ENCODE measurements at regions not wholly inside any gene's neighbourhood (a gene's known extent, or its start where the extent isn't known, plus 50 kb on each side); places are given as distances from the start of the nearest gene placed in this dataset.

DNA sequence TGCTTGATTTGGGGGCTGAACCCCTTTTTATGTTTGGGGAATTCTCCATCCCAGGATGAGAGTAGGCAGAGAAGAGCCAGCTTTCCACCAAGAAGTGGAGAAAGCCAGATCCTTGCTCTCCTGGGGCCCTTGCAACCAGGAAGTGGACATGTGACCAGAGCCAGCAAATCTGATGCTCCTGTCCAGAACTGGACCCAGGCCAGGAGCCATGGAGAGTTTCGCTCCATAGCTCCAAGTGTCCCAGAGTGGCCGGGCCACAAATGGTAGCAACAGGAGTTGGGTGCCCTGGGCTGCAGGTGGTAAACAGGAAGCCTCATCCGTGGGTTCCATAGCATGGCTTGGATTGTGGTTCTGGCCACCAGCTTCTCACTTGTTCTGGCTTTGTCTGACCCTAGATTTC, 93.9 kb upstream of the CD82 start:
- Histone ChIP-seq H3K4me2 (ENCODE audit: low read length) (no peak overlapping the region), H3K79me2 (ENCODE audit: insufficient read depth, low read length) (no peaks in the 10 kb centered on the region), H3K36me3 (ENCODE audit: control insufficient read depth in 1 of 2, insufficient read depth in 2 of 2, low read length in 2 of 2) (no peaks in the 10 kb centered on the region), H3K9ac (ENCODE audit: low read length) (no peak overlapping the region), H2AFZ (ENCODE audit: low read depth, low read length, poor library complexity, severe bottlenecking) (no peak overlapping the region), H3K4me1 (ENCODE audit: control insufficient read depth in 1 of 2, insufficient read depth in 2 of 2, low read length in 2 of 2) (no peaks in the 10 kb centered on the region), H3K27me3 (ENCODE audit: insufficient read depth, low read length) (peaks cover 11% of the 10 kb centered on the region; the same call in 1 of the 2 replicates), H3K27ac (ENCODE audit: low read depth, low read length) (no peak overlapping the region), H3K9me2 (ENCODE audit: insufficient read depth) (no peaks in the 10 kb centered on the region), H3K9me3 (ENCODE audit: control insufficient read depth in 1 of 2, insufficient read depth in 1 of 2, low read depth in 1 of 2, low read length in 2 of 2) (no peaks in the 10 kb centered on the region), H3K4me3 (replicated peaks in 1 of 2; ENCODE audit: low read depth in 1 of 2, low read length in 2 of 2) (no peak overlapping the region), H4K20me1 (ENCODE audit: insufficient read depth) (no peaks in the 10 kb centered on the region)
- POLR2A ChIA-PET: no interaction called here
- CTCF ChIA-PET: no interaction called here
- intact Hi-C loops (cut with micrococcal nuclease): no loop called here
- RAD21 ChIA-PET (ENCODE audit: low non-redundant PET in 1 of 2, low total read pairs in 2 of 2, uncharacterized antibody in 2 of 2, unreplicated experiment in 2 of 2): no interaction called here
- DNase-seq (ENCODE audit: low read depth, low spot score) (no peak), ATAC-seq (no peak)
- no TSS peak for BruUV-seq (replicated peaks)
- TF ChIP-seq CEBPB (IDR thresholded peaks at IDR 0.05; ENCODE audit: low read depth): no peak
- no peak for TF ChIP-seq SIN3A (IDR thresholded peaks at IDR 0.05; ENCODE audit: low read depth)
- no peak for TF ChIP-seq MAX (IDR thresholded peaks at IDR 0.05)
- no peak for TF ChIP-seq TCF7L2 (IDR thresholded peaks at IDR 0.05; ENCODE audit: borderline replicate concordance, extremely low read depth, insufficient read depth, insufficient read length)
- no peak for TF ChIP-seq EZH2phosphoT487 (IDR thresholded peaks at IDR 0.05; ENCODE audit: borderline replicate concordance)
- no peak for TF ChIP-seq CBX3 (IDR thresholded peaks at IDR 0.05; ENCODE audit: low read depth)
- TF ChIP-seq RAD21 (IDR thresholded peaks at IDR 0.05; ENCODE audit: low read depth): no peak
- no peak for TF ChIP-seq SRF (IDR thresholded peaks at IDR 0.05; ENCODE audit: low read depth)
- TF ChIP-seq SP1 (IDR thresholded peaks at IDR 0.05; ENCODE audit: low read depth): no peak
- no peak for TF ChIP-seq POLR2A (IDR thresholded peaks at IDR 0.05; ENCODE audit: borderline replicate concordance, extremely low read depth, insufficient read depth, insufficient read length)
- no peak for TF ChIP-seq YY1 (IDR thresholded peaks at IDR 0.05; ENCODE audit: extremely low read depth, insufficient replicate concordance, low read depth, low read length)
- TF ChIP-seq, protein P1, sequence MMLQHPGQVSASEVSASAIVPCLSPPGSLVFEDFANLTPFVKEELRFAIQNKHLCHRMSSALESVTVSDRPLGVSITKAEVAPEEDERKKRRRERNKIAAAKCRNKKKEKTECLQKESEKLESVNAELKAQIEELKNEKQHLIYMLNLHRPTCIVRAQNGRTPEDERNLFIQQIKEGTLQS (IDR thresholded peaks at IDR 0.05): no peak
- TF ChIP-seq JUND (IDR thresholded peaks at IDR 0.05): no peak
- no peak for TF ChIP-seq POLR2AphosphoS5 (IDR thresholded peaks at IDR 0.05; ENCODE audit: low read depth, low read length)
- TF ChIP-seq, protein P2, sequence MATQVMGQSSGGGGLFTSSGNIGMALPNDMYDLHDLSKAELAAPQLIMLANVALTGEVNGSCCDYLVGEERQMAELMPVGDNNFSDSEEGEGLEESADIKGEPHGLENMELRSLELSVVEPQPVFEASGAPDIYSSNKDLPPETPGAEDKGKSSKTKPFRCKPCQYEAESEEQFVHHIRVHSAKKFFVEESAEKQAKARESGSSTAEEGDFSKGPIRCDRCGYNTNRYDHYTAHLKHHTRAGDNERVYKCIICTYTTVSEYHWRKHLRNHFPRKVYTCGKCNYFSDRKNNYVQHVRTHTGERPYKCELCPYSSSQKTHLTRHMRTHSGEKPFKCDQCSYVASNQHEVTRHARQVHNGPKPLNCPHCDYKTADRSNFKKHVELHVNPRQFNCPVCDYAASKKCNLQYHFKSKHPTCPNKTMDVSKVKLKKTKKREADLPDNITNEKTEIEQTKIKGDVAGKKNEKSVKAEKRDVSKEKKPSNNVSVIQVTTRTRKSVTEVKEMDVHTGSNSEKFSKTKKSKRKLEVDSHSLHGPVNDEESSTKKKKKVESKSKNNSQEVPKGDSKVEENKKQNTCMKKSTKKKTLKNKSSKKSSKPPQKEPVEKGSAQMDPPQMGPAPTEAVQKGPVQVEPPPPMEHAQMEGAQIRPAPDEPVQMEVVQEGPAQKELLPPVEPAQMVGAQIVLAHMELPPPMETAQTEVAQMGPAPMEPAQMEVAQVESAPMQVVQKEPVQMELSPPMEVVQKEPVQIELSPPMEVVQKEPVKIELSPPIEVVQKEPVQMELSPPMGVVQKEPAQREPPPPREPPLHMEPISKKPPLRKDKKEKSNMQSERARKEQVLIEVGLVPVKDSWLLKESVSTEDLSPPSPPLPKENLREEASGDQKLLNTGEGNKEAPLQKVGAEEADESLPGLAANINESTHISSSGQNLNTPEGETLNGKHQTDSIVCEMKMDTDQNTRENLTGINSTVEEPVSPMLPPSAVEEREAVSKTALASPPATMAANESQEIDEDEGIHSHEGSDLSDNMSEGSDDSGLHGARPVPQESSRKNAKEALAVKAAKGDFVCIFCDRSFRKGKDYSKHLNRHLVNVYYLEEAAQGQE (IDR thresholded peaks at IDR 0.05; ENCODE audit: low read depth): no peak
- TF ChIP-seq ZNF274 (IDR thresholded peaks at IDR 0.05; ENCODE audit: low read depth, low read length): no peak

Data from HCT116 (cell line).